ENCODE measurements at regions not wholly inside any gene's neighbourhood (a gene's known extent, or its start where the extent isn't known, plus 50 kb on each side); places are given as distances from the start of the nearest gene placed in this dataset.
A peak's percentile ranks its signal among the peaks of the same experiment; 100 is the strongest.

DNA sequence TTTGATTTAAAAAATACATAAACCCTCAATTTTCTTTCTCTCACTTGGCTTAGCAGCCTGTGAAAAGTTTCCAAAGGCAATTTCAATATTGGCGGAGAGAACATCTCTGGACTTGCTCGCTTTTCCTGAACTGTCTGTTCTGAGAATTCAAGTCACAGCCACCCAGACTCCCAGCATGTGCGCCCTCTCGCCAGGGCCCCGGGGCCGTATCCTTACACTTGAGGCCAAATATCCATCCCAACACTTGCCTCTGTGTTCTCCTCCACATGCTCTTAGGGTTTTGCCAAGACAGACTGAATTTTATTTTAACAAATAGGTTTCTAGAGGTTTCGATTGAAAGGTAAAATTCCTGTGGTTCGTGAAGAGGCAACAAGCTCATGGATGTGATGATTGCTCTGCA lies 111.5 kb upstream of the GPR26 start:
- Histone ChIP-seq H3K27ac (no peak overlapping the region), H3K27me3 (no peaks in the 10 kb centered on the region), H3K36me3 (no peaks in the 10 kb centered on the region), H3K4me1 (peaks cover 0 to 3% (median 1%) of the 10 kb centered on the region in 4 donors), H3K4me3 (no peak overlapping the region), H3K9me3 (no peaks in the 10 kb centered on the region)
- WGBS, 2 donors: 76 to 84% methylated on average over 8 of the region's 8 CpGs
- TF ChIP-seq POLR2AphosphoS5 (IDR thresholded peaks at IDR 0.05) (no peak), EP300 (IDR thresholded peaks at IDR 0.05) (no peak)
- TF ChIP-seq, protein P1, sequence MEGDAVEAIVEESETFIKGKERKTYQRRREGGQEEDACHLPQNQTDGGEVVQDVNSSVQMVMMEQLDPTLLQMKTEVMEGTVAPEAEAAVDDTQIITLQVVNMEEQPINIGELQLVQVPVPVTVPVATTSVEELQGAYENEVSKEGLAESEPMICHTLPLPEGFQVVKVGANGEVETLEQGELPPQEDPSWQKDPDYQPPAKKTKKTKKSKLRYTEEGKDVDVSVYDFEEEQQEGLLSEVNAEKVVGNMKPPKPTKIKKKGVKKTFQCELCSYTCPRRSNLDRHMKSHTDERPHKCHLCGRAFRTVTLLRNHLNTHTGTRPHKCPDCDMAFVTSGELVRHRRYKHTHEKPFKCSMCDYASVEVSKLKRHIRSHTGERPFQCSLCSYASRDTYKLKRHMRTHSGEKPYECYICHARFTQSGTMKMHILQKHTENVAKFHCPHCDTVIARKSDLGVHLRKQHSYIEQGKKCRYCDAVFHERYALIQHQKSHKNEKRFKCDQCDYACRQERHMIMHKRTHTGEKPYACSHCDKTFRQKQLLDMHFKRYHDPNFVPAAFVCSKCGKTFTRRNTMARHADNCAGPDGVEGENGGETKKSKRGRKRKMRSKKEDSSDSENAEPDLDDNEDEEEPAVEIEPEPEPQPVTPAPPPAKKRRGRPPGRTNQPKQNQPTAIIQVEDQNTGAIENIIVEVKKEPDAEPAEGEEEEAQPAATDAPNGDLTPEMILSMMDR (IDR thresholded peaks at IDR 0.05): no peak
- ATAC-seq (ENCODE audit: low FRiP score in 2 of 2) (no peak), DNase-seq (no peak)

DNA sequence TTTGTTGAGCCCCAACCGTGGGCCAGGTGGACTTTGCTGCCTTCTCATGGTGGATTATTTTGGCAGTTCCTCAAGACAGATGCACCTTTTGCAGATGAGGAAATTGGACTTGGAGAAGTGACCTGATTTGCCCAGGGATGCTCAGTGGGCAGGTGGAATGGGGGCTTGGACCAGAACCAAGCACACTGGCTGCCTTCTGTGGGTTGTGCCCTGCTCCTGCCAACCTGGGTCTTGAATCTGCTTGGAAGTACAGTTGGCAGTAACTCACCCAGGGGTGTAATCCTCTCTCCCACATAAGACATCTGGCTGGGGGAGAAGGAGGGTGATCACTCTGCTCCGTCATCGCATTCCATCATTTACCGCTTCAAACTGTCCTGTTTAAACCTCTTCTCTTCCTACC lies 110.5 kb upstream of the GPR26 start:
- Histone ChIP-seq H3K27ac (no peak overlapping the region), H3K27me3 (no peaks in the 10 kb centered on the region), H3K36me3 (no peaks in the 10 kb centered on the region), H3K9me3 (no peaks in the 10 kb centered on the region), H3K4me1 (peaks cover 0 to 3% (median 1%) of the 10 kb centered on the region in 4 donors), H3K4me3 (no peak overlapping the region)
- ATAC-seq (ENCODE audit: low FRiP score in 2 of 2) (no peak), DNase-seq (no peak)
- TF ChIP-seq, protein P1 (IDR thresholded peaks at IDR 0.05): no peak
- TF ChIP-seq POLR2AphosphoS5 (IDR thresholded peaks at IDR 0.05): no peak
- TF ChIP-seq EP300 (IDR thresholded peaks at IDR 0.05): no peak
- no peak for TF ChIP-seq POLR2A (IDR thresholded peaks at IDR 0.05)
- WGBS, 2 donors: 74 to 89% methylated on average over 4 of the region's 4 CpGs

DNA sequence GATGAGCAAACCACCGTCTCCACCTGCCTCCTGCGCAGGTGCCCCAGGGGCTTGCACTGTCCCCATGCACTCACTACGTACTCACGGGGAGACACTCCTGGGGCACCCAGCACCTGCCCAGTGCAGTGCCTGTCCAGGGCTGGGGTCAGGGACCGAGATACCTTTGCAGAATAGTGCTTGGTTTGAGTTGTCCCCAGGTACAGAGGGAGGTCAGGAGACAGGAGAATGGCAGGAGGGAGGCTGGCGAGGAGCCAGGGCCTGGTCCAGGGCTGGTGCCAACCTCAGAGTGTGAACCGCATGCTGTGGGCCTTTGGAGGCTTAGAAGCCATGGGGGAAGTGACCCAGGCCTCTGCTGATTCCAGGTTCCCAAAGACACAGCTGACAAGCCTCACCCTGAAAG lies 110.1 kb upstream of the GPR26 start:
- no peak for ATAC-seq (ENCODE audit: low FRiP score in 2 of 2)
- Histone ChIP-seq H3K36me3 (no peaks in the 10 kb centered on the region), H3K9me3 (no peaks in the 10 kb centered on the region), H3K4me1 (peaks cover 0 to 3% (median 1%) of the 10 kb centered on the region in 4 donors), H3K27me3 (no peaks in the 10 kb centered on the region), H3K27ac (no peak overlapping the region), H3K4me3 (no peak overlapping the region)
- WGBS, 2 donors: 76 to 82% methylated on average over 7 of the region's 7 CpGs
- TF ChIP-seq POLR2A (IDR thresholded peaks at IDR 0.05) (no peak), POLR2AphosphoS5 (IDR thresholded peaks at IDR 0.05) (no peak), EP300 (IDR thresholded peaks at IDR 0.05) (no peak)
- TF ChIP-seq, protein P1 (IDR thresholded peaks at IDR 0.05): no peak
- no peak for DNase-seq

DNA sequence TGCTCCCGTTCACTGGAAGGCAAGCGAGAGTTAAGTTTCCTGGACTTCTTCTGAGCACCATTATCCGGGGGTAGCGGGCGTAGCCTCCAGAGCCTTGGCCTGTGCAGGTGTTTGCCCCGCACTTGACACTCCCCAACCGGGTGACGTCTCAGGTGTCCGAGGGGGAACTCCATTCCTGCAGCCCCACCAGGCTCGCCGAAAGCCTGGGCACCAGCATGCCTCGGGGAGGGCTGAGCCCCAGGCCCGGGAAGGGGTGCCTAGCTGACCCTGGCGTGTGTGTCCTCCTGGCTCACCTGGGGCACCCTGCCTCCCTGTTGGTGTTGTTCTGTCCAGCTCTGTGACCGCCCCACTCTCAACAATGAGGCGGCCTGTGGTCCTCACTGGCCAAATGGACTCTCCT lies 109.4 kb upstream of the GPR26 start:
- Histone ChIP-seq H3K9me3 (no peaks in the 10 kb centered on the region), H3K36me3 (no peaks in the 10 kb centered on the region)
- ATAC-seq (ENCODE audit: low FRiP score in 2 of 2): peak in 1 of 2 donors; percentile 6

More for the DNA sequence above, 109.4 kb upstream of the GPR26 start:
- peak in 1 of 2 donors; percentile 50 for DNase-seq
- H3K27me3 ChIP-seq: no peaks in the 10 kb centered on the region
- TF ChIP-seq, protein P1 (IDR thresholded peaks at IDR 0.05): no peak
- TF ChIP-seq POLR2AphosphoS5 (IDR thresholded peaks at IDR 0.05) (no peak), POLR2A (IDR thresholded peaks at IDR 0.05) (no peak), EP300 (IDR thresholded peaks at IDR 0.05) (no peak)
- no peak overlapping the region for H3K27ac ChIP-seq
- H3K4me3 ChIP-seq: no peak overlapping the region
- WGBS, 2 donors: 51 to 69% methylated on average over 4 to 16 of the region's 16 CpGs
- peaks cover 0 to 3% (median 1%) of the 10 kb centered on the region in 4 donors for H3K4me1 ChIP-seq
